A549 (cell line): ENCODE measurements at regions not wholly inside any gene's neighbourhood (a gene's known extent, or its start where the extent isn't known, plus 50 kb on each side); places are given as distances from the start of the nearest gene placed in this dataset.

Experiments used
- BHLHE40 ChIP-seq: IDR thresholded peaks from 2 replicates; pipeline ENCODE4 v1.6.1; 2012; ENCODE audit warnings: low read depth, low read length, inconsistent platforms
- CHD4 ChIP-seq: fragments of 200-600 bp; sonication (generic); IDR thresholded peaks from 2 replicates; pipeline ENCODE4 v1.6.1; 2016; ENCODE audit warnings: antibody characterized with exemption, mild to moderate bottlenecking, borderline replicate concordance
- ESRRA ChIP-seq: fragments of 150-350 bp; IDR thresholded peaks from 2 replicates; pipeline ENCODE4 v1.6.1; 2014; ENCODE audit warnings: mild to moderate bottlenecking, low read length, borderline replicate concordance
- HDAC2 ChIP-seq: fragments of 200-600 bp; sonication (generic); IDR thresholded peaks from 2 replicates; pipeline ENCODE4 v1.6.1; 2016
- KDM1A ChIP-seq: fragments of 200-600 bp; sonication (generic); IDR thresholded peaks from 2 replicates; pipeline ENCODE4 v1.6.1; 2016; ENCODE audit warnings: low read depth, mild to moderate bottlenecking
- POLR2A ChIP-seq: IDR thresholded peaks from 2 replicates; pipeline ENCODE4 v1.6.1; 2012; ENCODE audit warnings: mild to moderate bottlenecking, low read length
- POLR2AphosphoS2 ChIP-seq: conservative IDR thresholded peaks from 2 replicates; pipeline ENCODE4 v1.6.1; 2012; ENCODE audit warnings: low read length, improper control_type of control experiment, inconsistent platforms
- RFX5 ChIP-seq: fragments of 450-650 bp; IDR thresholded peaks from 2 replicates; pipeline ENCODE4 v1.7.1; 2014; ENCODE audit warnings: antibody characterized with exemption, mild to moderate bottlenecking, moderate library complexity
- SMC3 ChIP-seq: fragments of >200 bp; sonication (Bioruptor Twin); formaldehyde crosslinking; IDR thresholded peaks from 3 replicates; pipeline ENCODE4 v1.6.1; 2018; ENCODE audit warnings: inconsistent platforms
- SREBF2 ChIP-seq: fragments of 450-650 bp; IDR thresholded peaks from 2 replicates; pipeline ENCODE4 v1.6.1; 2014; ENCODE audit warnings: mild to moderate bottlenecking, moderate library complexity
- TF ChIP-seq, protein P1 (sequence below): fragments of >200 bp; sonication (Bioruptor Twin); formaldehyde crosslinking; IDR thresholded peaks from 3 replicates; pipeline ENCODE4 v1.5.1; 2016
- TF ChIP-seq, protein P2 (sequence below): IDR thresholded peaks from 2 replicates; pipeline ENCODE4 v1.6.1; 2012
- TF ChIP-seq, protein P3 (sequence below): fragments of 150-350 bp; IDR thresholded peaks from 2 replicates; pipeline ENCODE4 v1.6.1; 2014; ENCODE audit warnings: low read depth, mild to moderate bottlenecking, low read length

DNA sequence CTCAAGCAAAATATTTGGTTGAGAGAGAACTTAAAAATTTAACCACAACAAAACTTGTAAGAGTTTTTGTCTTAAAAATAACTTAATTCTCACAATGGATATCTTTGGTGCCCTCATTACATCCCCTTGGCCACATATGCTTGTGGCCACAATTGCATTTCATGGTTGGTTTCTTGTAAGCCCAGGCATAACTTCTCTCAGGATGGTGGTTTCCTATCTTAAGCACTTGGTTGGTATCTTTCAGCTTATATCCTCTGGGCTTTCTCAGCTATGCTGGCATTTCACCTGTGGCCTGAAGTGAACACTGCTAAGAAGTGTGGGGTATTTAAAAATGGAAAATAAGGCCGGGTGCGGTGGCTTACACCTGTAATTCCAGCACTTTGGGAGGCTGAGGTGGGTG is 212.4 kb upstream of the MEF2C start:
- TF ChIP-seq SMC3 (no peak), KDM1A (no peak), BHLHE40 (no peak), RFX5 (no peak), POLR2AphosphoS2 (no peak), SREBF2 (no peak), HDAC2 (no peak), CHD4 (no peak), POLR2A (no peak), ESRRA (no peak)
- TF ChIP-seq, protein P1, sequence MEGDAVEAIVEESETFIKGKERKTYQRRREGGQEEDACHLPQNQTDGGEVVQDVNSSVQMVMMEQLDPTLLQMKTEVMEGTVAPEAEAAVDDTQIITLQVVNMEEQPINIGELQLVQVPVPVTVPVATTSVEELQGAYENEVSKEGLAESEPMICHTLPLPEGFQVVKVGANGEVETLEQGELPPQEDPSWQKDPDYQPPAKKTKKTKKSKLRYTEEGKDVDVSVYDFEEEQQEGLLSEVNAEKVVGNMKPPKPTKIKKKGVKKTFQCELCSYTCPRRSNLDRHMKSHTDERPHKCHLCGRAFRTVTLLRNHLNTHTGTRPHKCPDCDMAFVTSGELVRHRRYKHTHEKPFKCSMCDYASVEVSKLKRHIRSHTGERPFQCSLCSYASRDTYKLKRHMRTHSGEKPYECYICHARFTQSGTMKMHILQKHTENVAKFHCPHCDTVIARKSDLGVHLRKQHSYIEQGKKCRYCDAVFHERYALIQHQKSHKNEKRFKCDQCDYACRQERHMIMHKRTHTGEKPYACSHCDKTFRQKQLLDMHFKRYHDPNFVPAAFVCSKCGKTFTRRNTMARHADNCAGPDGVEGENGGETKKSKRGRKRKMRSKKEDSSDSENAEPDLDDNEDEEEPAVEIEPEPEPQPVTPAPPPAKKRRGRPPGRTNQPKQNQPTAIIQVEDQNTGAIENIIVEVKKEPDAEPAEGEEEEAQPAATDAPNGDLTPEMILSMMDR: no peak
- TF ChIP-seq, protein P2, sequence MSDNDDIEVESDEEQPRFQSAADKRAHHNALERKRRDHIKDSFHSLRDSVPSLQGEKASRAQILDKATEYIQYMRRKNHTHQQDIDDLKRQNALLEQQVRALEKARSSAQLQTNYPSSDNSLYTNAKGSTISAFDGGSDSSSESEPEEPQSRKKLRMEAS: no peak
- TF ChIP-seq, protein P3, sequence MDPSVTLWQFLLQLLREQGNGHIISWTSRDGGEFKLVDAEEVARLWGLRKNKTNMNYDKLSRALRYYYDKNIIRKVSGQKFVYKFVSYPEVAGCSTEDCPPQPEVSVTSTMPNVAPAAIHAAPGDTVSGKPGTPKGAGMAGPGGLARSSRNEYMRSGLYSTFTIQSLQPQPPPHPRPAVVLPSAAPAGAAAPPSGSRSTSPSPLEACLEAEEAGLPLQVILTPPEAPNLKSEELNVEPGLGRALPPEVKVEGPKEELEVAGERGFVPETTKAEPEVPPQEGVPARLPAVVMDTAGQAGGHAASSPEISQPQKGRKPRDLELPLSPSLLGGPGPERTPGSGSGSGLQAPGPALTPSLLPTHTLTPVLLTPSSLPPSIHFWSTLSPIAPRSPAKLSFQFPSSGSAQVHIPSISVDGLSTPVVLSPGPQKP: no peak
